Ecto neural progenitor cell (in vitro differentiated cells): ENCODE measurements at regions not wholly inside any gene's neighbourhood (a gene's known extent, or its start where the extent isn't known, plus 50 kb on each side); places are given as distances from the start of the nearest gene placed in this dataset.
"Not testable (repeated sequence)": the region's sequence is repeated elsewhere in the genome, so short reads cannot be mapped to it uniquely, and the experiment has no call there.

Experiments
- DNase-seq: peaks from one replicate; pipeline ENCODE4 v3.0.0-alpha.2; 2018; ENCODE audit warnings: low spot score

DNA sequence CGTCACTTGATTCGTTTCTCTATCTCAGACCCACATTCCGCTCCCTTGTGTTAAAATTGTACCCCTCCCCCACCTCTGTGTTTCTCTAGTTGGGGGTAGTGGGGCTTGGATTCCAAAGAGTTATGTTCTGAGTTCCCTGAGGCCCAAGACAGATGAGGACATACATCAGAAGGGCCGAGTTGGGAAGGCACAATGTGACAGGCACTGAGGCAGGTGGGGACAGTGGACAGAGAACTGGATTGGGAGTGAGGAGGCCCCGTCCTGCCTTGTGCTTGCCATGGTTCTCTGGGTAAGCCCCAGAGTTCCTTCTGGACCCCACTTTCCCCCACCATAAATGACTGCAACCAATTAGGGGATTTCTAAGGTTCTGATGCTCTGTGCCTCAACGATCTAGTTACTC lies 80.5 kb upstream of the ETV3 start:
- no peak for DNase-seq

DNA sequence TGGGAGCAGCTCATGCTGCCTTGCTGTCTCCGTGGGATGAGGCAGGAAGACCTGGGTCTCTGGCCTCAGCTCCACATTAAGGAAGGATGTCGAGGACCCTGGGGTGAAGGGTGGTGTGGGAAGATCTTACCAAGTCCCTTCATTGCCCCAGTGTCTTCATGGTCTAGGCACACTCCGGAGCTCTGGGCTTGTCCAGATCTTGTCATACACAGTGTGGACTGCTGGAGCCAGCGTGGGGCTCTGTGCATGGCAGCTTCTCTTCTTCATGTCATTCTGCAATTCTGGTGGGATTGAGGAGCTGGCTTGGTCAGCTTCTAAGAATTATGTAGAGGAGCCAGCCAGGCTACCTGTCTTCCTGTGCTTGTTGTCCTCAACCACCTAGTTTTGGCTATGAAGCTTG lies 79.3 kb upstream of the ETV3 start:
- no peak for DNase-seq

DNA sequence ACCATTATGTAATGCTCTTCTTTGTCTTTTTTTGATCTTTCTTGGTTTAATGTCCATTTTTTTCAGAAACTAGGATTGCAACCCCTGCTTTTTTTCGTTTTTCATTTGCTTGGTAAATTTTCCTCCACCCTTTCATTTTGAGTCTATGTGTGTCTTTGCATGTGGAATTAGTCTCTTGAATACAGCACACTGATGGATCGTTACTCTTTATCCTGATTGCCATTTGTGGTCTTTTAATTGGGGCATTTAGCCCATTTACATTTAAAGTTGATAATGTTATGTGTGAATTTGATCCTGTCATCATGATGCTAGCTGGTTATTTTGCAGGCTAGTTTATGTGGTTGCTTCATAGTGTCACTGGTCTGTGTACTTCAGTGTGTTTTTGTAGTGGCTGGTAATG lies 75.6 kb upstream of the ETV3 start:
- no peak for DNase-seq

- DNase-seq = no peak
These were observed 71.3 kb upstream of the ETV3 start for GRCh38 chr1:157209514-157209913.

GRCh38 chr1:157205982-157206381 lies 67.8 kb upstream of the ETV3 start:
- not testable (repeated sequence) for DNase-seq

DNA sequence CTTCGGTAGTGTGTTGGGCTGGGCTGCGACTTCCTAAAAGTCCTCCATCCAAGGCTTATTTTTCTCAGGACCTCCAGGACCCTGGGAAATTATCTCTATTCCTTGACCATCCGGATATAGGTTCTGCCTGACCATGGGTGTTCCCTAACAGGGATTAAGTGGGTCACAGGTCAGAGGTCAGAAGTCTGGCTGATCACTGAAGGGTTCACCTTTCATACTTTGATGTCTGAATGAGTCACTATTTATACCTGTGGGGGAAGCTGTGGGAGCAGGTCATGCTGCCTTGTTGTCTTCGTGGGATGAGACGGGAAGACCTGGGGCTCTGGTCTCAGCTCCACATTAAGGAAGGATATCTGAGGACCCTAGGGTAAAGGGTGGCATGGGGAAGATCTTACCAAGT lies 65.0 kb upstream of the ETV3 start:
- DNase-seq = no peak

DNA sequence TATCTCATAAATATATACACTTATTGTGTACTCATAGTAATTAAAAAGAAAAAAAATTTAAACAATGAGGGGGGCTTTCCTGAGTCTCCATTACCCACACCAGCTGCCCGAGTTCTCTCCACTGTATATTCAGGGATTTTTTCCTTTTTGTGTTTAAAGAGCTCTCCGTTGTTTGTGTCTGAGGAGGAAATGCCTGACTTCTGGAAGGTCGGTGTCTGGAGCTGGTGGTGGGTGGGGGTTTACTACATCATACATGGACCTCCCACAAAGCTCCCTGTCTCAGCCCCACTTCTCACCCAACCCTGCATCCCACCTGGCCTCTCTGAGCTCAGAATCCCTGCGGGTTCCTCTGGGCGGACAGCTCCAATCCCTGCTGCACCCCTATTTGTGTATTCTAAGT lies 64.1 kb upstream of the ETV3 start:
- no peak for DNase-seq

DNA sequence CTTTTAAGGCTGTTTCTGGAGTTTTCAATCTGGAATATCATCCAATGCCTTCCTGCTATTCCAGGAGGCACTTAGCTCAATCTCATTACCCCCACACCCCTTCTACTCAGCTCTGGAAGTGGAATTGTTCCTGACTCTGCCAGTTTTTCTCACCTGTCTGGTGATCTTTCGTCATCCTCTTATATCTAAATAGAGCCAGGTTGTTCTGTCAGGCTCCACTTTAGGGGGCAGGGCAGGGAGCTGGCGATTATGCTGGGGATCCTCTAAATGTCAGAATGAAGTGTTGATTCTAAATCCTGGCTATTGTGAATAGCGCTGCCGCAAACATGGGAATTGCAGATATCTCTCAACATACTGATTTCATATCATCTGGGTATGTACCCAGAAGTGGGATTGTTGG lies 63.6 kb upstream of the ETV3 start:
- no peak for DNase-seq

DNA sequence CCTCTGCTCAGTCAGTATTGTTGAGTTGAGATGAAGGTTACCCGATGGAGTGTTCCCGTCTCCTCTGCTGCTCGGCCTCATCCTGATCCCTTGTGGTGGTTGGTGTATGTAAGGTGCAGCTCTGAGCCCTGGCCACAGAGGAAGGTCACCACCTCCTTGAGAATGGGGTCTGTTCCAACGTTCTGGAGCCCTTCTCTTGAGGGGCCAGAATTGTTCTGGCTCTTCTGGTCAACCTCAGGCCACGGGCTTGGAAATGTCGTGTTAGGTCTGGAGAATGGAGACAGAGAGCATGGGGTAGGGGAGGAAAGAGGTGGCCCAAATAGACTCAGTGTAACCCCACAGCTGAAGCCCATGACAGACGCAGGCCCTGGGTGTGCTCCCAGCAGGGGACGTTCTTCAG lies 62.3 kb upstream of the ETV3 start:
- no peak for DNase-seq

DNA sequence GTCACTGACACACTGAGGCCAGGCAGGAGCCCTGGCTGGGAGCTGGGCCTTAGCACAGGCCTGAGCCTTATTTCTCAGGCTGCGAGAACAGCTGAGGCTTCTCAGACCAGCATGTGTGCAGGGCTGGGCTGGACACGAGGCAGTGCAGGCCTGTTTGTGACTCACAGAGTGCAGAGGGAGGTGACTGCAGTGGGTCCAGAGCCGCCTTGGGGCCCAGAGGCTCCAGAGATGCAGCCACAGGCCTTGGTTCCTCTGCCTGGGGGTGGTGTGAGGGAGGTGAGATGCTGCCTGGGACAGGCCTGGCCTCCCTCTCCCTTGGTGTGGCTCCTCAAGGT lies 61.2 kb upstream of the ETV3 start:
- DNase-seq = no peak

GRCh38 chr1:157198619-157199420 lies 60.6 kb upstream of the ETV3 start:
- DNase-seq = no peak

GRCh38 chr1:157197906-157198435 lies 59.8 kb upstream of the ETV3 start:
- no peak for DNase-seq

GRCh38 chr1:157196670-157197456 lies 58.7 kb upstream of the ETV3 start:
- DNase-seq = peak; percentile 47

- DNase-seq = no peak
These were observed 58.0 kb upstream of the ETV3 start for GRCh38 chr1:157196245-157196543.

GRCh38 chr1:157195521-157196244 lies 57.5 kb upstream of the ETV3 start:
- peak; percentile 39 for DNase-seq

GRCh38 chr1:157194731-157195520 lies 56.7 kb upstream of the ETV3 start:
- DNase-seq = peak; percentile 44

GRCh38 chr1:157193702-157194391 lies 55.7 kb upstream of the ETV3 start:
- peak; percentile 86 for DNase-seq

DNA sequence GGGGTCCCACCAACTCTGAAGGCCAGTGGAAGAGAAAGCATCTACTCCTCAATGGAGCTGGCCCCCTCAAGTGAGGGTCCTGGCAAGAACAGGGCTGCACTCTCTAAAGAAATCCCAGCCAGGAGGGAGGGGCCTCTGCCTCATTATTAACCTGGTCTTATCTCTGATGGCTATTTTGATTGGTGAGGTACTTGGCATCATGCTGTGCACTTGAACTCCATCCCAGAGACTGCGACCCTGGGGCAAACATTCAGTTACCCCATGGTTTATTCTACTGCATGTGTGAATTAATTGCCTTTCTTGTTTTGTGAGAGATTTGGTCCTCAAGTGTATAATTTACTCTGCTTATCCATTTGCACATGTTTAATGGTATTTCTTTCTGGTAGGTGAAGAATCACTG lies 55.0 kb upstream of the ETV3 start:
- peak; percentile 28 for DNase-seq

DNA sequence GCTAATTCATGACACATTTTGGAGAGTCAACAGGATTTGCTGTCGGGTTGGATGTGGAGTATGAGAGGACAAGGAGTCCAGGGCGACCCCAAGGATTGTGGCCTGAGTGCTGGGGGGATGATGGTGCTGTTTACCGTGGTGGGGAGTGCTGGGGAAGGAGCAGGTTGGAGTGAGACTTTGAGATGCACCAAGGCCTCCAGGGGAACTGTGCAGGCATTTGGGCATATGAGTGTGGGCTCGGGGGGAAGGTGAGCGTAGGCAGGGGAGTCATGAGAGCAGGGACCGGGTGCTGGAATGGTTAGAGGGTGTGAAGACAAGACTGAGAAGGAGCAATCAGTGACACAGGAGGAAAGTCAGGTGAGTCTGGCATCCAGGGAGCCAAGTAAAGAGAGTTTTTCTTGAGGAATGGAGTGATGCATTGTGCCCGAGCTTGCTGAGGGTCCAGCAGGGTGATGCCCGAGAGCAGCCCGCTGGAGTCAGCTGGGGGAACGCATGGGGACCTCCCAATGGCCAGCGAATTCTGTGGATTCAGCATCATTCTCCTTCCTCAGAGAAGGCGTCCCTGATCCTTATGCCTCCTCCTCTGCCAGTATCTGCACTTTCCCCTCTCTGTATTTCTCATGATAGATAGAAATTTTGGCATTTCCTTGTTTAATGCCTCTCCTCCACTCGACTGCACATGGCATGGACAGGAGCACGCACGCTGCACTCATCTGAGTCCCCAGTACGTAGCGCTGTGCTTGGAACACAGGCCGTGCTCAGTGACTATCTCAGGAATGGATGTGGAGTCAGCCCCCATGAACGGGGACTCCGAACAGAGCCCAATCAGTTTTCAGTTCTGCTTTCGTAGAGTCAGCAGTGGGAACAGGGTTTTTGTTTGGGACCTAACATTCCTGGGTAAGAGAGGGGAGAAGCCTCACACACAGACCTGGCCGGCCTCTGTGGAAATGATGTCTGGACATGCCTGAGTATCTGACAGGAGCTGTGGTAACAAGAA lies 52.1 kb upstream of the ETV3 start:
- peak; percentile 36 for DNase-seq

GRCh38 chr1:157189096-157189495 lies 50.9 kb upstream of the ETV3 start:
- peak; percentile 34 for DNase-seq
